ENCODE measurements at regions not wholly inside any gene's neighbourhood (a gene's known extent, or its start where the extent isn't known, plus 50 kb on each side); places are given as distances from the start of the nearest gene placed in this dataset.

DNA sequence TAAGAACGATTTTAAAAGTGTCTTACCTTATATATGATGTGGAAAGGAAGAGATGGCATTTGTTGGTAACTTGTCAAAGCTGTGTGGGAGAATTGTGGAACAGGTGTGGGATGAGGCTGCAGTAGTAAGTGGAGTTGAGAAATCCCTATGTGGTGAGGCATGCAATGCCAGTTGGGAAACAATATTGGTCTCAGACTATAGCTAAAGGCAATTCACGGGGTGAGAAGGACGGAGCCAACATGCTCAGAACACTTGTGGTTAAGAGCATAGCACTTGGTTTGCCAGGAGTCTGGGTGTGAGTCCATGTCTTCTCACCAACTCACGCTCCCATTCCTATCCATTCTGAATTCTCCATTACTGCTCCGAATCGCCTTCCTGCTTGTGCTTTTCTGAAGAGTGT, 615.6 kb upstream of the ADAMTS9 start:
- CTCF ChIA-PET: interaction anchor here (0.7 kb wide), 1 partner anchor 55 kb away, joined by 3 read pairs; no protein-coding TSS in a partner anchor
- no peaks in the 10 kb centered on the region for H3F3A ChIP-seq (replicated peaks; ENCODE audit: insufficient read depth)
- H3K9ac ChIP-seq: no peak overlapping the region
- TF ChIP-seq POLR2AphosphoS5 (IDR thresholded peaks at IDR 0.05; ENCODE audit: low read depth, low read length) (no peak), MXI1 (IDR thresholded peaks at IDR 0.05; ENCODE audit: low read depth, low read length) (no peak), RFX5 (IDR thresholded peaks at IDR 0.05; ENCODE audit: low read length) (no peak), TAF1 (IDR thresholded peaks at IDR 0.05; ENCODE audit: borderline replicate concordance, low read depth, low read length) (no peak), NFIC (IDR thresholded peaks at IDR 0.05; ENCODE audit: borderline replicate concordance) (no peak), REST (IDR thresholded peaks at IDR 0.05; ENCODE audit: low read depth, low read length) (no peak), FOSL2 (IDR thresholded peaks at IDR 0.05; ENCODE audit: borderline replicate concordance, low read depth) (no peak), CTCF (IDR thresholded peaks at IDR 0.05) (no peak), RCOR1 (IDR thresholded peaks at IDR 0.05; ENCODE audit: low read length) (no peak), TCF12 (IDR thresholded peaks at IDR 0.05) (no peak), IRF3 (IDR thresholded peaks at IDR 0.05; ENCODE audit: low read depth, low read length) (no peak), EP300 (IDR thresholded peaks at IDR 0.05; ENCODE audit: borderline replicate concordance in 1 of 2, low read depth in 1 of 2, low read length in 1 of 2) (no peak), YY1 (IDR thresholded peaks at IDR 0.05; ENCODE audit: low read depth) (no peak)
- TF ChIP-seq, protein P1, sequence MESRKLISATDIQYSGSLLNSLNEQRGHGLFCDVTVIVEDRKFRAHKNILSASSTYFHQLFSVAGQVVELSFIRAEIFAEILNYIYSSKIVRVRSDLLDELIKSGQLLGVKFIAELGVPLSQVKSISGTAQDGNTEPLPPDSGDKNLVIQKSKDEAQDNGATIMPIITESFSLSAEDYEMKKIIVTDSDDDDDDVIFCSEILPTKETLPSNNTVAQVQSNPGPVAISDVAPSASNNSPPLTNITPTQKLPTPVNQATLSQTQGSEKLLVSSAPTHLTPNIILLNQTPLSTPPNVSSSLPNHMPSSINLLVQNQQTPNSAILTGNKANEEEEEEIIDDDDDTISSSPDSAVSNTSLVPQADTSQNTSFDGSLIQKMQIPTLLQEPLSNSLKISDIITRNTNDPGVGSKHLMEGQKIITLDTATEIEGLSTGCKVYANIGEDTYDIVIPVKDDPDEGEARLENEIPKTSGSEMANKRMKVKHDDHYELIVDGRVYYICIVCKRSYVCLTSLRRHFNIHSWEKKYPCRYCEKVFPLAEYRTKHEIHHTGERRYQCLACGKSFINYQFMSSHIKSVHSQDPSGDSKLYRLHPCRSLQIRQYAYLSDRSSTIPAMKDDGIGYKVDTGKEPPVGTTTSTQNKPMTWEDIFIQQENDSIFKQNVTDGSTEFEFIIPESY (IDR thresholded peaks at IDR 0.05; ENCODE audit: borderline replicate concordance, low read depth): no peak
- TF ChIP-seq, protein P2, sequence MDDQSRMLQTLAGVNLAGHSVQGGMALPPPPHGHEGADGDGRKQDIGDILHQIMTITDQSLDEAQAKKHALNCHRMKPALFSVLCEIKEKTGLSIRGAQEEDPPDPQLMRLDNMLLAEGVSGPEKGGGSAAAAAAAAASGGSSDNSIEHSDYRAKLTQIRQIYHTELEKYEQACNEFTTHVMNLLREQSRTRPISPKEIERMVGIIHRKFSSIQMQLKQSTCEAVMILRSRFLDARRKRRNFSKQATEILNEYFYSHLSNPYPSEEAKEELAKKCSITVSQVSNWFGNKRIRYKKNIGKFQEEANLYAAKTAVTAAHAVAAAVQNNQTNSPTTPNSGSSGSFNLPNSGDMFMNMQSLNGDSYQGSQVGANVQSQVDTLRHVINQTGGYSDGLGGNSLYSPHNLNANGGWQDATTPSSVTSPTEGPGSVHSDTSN (IDR thresholded peaks at IDR 0.05): no peak
- TF ChIP-seq, protein P3, sequence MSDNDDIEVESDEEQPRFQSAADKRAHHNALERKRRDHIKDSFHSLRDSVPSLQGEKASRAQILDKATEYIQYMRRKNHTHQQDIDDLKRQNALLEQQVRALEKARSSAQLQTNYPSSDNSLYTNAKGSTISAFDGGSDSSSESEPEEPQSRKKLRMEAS (IDR thresholded peaks at IDR 0.05; ENCODE audit: low read depth): no peak
- no peaks in the 10 kb centered on the region for H3K4me1 ChIP-seq (ENCODE audit: control insufficient read depth in 1 of 2, insufficient read depth in 2 of 2, low read depth in 1 of 2, low read length in 1 of 2)
- WGBS (ENCODE audit: low lambda C conversion rate): 52% methylated on average over 6 of the region's 6 CpGs
- H4K20me1 ChIP-seq (ENCODE audit: insufficient read depth): no peaks in the 10 kb centered on the region
- no peak overlapping the region for H2AFZ ChIP-seq (ENCODE audit: low read depth)
- H3K9me3 ChIP-seq: no peaks in the 10 kb centered on the region
- no peaks in the 10 kb centered on the region for H3K27me3 ChIP-seq (ENCODE audit: insufficient read depth)
- no peaks in the 10 kb centered on the region for H3K36me3 ChIP-seq (replicated peaks in 1 of 2; ENCODE audit: control insufficient read depth in 1 of 2, insufficient read depth in 2 of 2, low read length in 1 of 2)
- no peak overlapping the region for H3K4me2 ChIP-seq
- no peaks in the 10 kb centered on the region for H3K79me2 ChIP-seq (ENCODE audit: insufficient read depth)
- H3K27ac ChIP-seq (ENCODE audit: low read depth in 2 of 2, low read length in 1 of 2): no peak overlapping the region
- no peak overlapping the region for H3K4me3 ChIP-seq (ENCODE audit: low read depth in 2 of 2, low read length in 1 of 2)
- no peak for DNase-seq
- POLR2A ChIA-PET: no interaction called here
- no peaks in the 10 kb centered on the region for H3K9me2 ChIP-seq
